Mesendoderm (in vitro differentiated cells): ENCODE measurements at regions not wholly inside any gene's neighbourhood (a gene's known extent, or its start where the extent isn't known, plus 50 kb on each side); places are given as distances from the start of the nearest gene placed in this dataset.

ENCODE experiments used
- DNase-seq: peaks from one replicate; pipeline ENCODE4 v3.0.0; 2013
- H2AK5ac ChIP-seq: 2 replicates; pipeline ENCODE4 v1.6.1; 2013; ENCODE audit warnings: low read length, inconsistent platforms
- H2BK120ac ChIP-seq: 2 replicates; pipeline ENCODE4 v1.6.1; 2013; ENCODE audit warnings: low read depth, mild to moderate bottlenecking, low read length, moderate library complexity, mixed read lengths
- H2BK15ac ChIP-seq: replicated peaks from 2 replicates; pipeline ENCODE4 v1.6.1; 2013; ENCODE audit warnings: low read depth, mild to moderate bottlenecking, moderate library complexity
- H2BK5ac ChIP-seq: 2 replicates; pipeline ENCODE4 v1.6.1; 2013; ENCODE audit warnings: low read length, inconsistent platforms
- H3K18ac ChIP-seq: 2 replicates; pipeline ENCODE4 v1.6.1; 2013; ENCODE audit warnings: mild to moderate bottlenecking, low read length, mixed read lengths
- H3K23ac ChIP-seq: one replicate; pipeline ENCODE4 v1.6.1; 2013; ENCODE audit warnings: low read length
- H3K27ac ChIP-seq: 2 replicates; pipeline ENCODE4 v1.5.1; 2013; ENCODE audit warnings: low read depth, mild to moderate bottlenecking, inconsistent platforms, low read length, moderate library complexity
- H3K27me3 ChIP-seq: 2 replicates; pipeline ENCODE4 v1.6.1; 2013; ENCODE audit warnings: low read length, control low read depth, mild to moderate bottlenecking, inconsistent platforms; ENCODE audit not compliant: insufficient read depth, poor library complexity
- H3K36me3 ChIP-seq: 2 replicates; pipeline ENCODE4 v1.6.1; 2013; ENCODE audit warnings: low read length, inconsistent platforms; ENCODE audit not compliant: control insufficient read depth, insufficient read depth
- H3K4ac ChIP-seq: one replicate; pipeline ENCODE4 v1.6.1; 2013; ENCODE audit warnings: low read depth, mild to moderate bottlenecking, low read length, moderate library complexity
- H3K4me1 ChIP-seq: 2 replicates; pipeline ENCODE4 v1.6.1; 2013; ENCODE audit warnings: low read depth, low read length, inconsistent platforms; ENCODE audit not compliant: control insufficient read depth
- H3K4me2 ChIP-seq: 2 replicates; pipeline ENCODE4 v1.6.1; 2013; ENCODE audit warnings: low read length
- H3K4me3 ChIP-seq: 2 replicates; pipeline ENCODE4 v1.5.1; 2013; ENCODE audit warnings: mild to moderate bottlenecking, low read length
- H3K56ac ChIP-seq: one replicate; pipeline ENCODE4 v1.6.1; 2013; ENCODE audit warnings: low read length
- H3K79me1 ChIP-seq: 2 replicates; pipeline ENCODE4 v1.6.1; 2013; ENCODE audit warnings: low read length, inconsistent platforms
- H3K79me2 ChIP-seq: 2 replicates; pipeline ENCODE4 v1.6.1; 2013; ENCODE audit warnings: mild to moderate bottlenecking, low read length; ENCODE audit not compliant: control insufficient read depth, insufficient read depth
- H3K9ac ChIP-seq: 2 replicates; pipeline ENCODE4 v1.6.1; 2013; ENCODE audit warnings: low read length, inconsistent platforms
- H4K5ac ChIP-seq: one replicate; pipeline ENCODE4 v1.6.1; 2013; ENCODE audit warnings: low read length
- H4K8ac ChIP-seq: one replicate; pipeline ENCODE4 v1.6.1; 2013; ENCODE audit warnings: low read depth, mild to moderate bottlenecking, control low read depth, low read length, moderate library complexity
- WGBS: extraction: QIAGEN DNeasy Blood & Tissue Kit; methylation state at CpG from one replicate; pipeline ENCODE4 v1.1.7; 2013; ENCODE audit warnings: low lambda C conversion rate, missing lambda C conversion rate; ENCODE audit not compliant: insufficient coverage; ENCODE audit errors: extremely low coverage; 5-methylcytosine and 5-hydroxymethylcytosine counted together

DNA sequence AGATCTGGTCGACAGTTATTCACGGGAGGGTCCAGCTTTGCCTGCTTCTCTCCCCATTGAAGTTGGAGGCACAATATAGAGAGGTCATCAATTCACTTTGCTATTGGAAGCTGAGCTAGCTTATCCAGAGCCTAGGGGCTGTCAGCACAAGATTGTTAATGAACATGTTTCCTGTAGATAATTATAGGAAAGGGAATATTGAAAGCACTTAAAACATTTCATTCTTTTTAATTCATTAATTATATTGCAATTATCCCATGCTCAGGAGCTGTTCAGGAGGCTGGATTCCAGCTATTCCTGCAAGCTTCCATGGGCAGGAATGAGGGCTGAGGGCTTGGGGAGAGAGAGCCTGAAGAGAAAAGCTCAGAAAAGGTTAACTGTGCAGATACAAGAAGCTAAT is 153.1 kb upstream of the BRINP1 start:
- Histone ChIP-seq H3K36me3 (no peaks in the 10 kb centered on the region), H3K9ac (no peak overlapping the region), H2BK15ac (no peak overlapping the region), H3K79me2 (no peaks in the 10 kb centered on the region), H4K8ac (no peak overlapping the region), H3K79me1 (no peaks in the 10 kb centered on the region), H3K56ac (no peak overlapping the region), H2BK120ac (no peak overlapping the region), H2BK5ac (no peak overlapping the region), H3K4ac (no peak overlapping the region), H4K5ac (no peak overlapping the region), H3K4me3 (no peak overlapping the region), H3K23ac (no peak overlapping the region), H3K27ac (no peak overlapping the region), H3K4me2 (no peak overlapping the region), H3K4me1 (no peaks in the 10 kb centered on the region), H2AK5ac (no peak overlapping the region), H3K27me3 (no peaks in the 10 kb centered on the region), H3K18ac (no peak overlapping the region)
- no CpG with 5 or more reads among the region's 2 CpGs for WGBS
- DNase-seq, result no peak

DNA sequence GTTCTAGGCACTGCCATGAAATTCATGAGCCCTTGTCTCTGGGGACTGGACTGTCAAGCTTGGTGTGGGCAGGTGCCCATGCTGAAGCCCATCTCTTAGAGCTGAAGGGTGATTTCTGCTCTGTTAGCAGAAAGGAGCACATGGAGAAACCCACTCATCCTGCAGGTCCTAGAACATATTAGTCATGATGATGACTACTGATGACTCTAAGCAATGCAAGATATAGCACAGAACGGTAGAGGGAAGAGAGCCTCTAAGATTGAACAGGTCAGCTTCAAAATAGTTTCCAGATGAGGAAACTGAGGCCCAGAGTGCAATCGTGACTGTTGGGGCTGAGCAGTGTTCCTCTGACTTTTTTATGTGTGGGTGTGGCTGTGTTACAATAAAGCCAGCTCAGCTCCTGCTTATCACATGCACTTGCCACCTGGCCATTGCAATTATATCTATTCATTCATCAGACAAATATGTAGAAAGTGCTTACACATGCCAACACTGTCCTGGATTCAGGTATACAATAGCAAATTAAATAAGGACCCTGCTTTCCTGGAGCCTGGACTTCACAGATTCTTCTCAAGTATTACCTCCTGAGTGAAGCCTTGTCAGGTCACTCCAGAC is 140.2 kb upstream of the BRINP1 start:
- no peak overlapping the region for H3K4me3 ChIP-seq
- H3K27ac ChIP-seq, result no peak overlapping the region
- H3K56ac ChIP-seq, result no peak overlapping the region
- H3K18ac ChIP-seq, result no peak overlapping the region
- WGBS, result no CpG with 5 or more reads among the region's 2 CpGs
- H2AK5ac ChIP-seq, result no peak overlapping the region
- H4K5ac ChIP-seq, result no peak overlapping the region
- H3K36me3 ChIP-seq, result no peaks in the 10 kb centered on the region
- H3K9ac ChIP-seq, result no peak overlapping the region
- H3K27me3 ChIP-seq, result no peaks in the 10 kb centered on the region
- no peak for DNase-seq
- no peaks in the 10 kb centered on the region for H3K4me1 ChIP-seq
- no peak overlapping the region for H3K4ac ChIP-seq
- no peak overlapping the region for H2BK5ac ChIP-seq
- no peak overlapping the region for H3K23ac ChIP-seq
- no peaks in the 10 kb centered on the region for H3K79me1 ChIP-seq
- no peak overlapping the region for H4K8ac ChIP-seq
- no peaks in the 10 kb centered on the region for H3K79me2 ChIP-seq
- no peak overlapping the region for H2BK120ac ChIP-seq
- no peak overlapping the region for H2BK15ac ChIP-seq
- no peak overlapping the region for H3K4me2 ChIP-seq

DNA sequence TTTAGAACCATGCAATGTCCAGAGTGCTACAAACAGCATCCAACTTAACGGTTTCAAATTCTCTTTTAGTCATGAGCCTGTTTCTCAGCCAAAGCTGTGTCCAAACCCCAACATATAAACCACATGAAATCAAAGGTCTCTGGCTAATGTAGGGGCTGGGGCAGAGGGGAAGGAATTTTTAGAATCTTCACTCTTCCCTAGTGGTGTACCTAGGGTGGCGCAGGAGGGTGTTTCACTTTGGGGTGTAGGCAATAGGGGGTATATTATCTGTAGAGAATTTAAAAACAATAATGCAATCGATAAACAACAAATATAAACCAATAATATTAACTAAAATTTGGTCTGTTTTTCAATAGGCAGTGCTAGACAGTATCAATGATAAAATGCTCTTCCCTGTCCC is 132.1 kb upstream of the BRINP1 start:
- no peak overlapping the region for H3K4me2 ChIP-seq
- no peaks in the 10 kb centered on the region for H3K79me1 ChIP-seq
- H3K18ac ChIP-seq, result no peak overlapping the region
- H3K36me3 ChIP-seq, result no peaks in the 10 kb centered on the region
- no peak for DNase-seq
- no peaks in the 10 kb centered on the region for H3K27me3 ChIP-seq
- H3K23ac ChIP-seq, result no peak overlapping the region
- no peak overlapping the region for H4K8ac ChIP-seq
- H3K79me2 ChIP-seq, result no peaks in the 10 kb centered on the region
- H3K27ac ChIP-seq, result no peak overlapping the region
- no peak overlapping the region for H2BK5ac ChIP-seq
- no peak overlapping the region for H2BK120ac ChIP-seq
- H3K56ac ChIP-seq, result no peak overlapping the region
- H3K9ac ChIP-seq, result no peak overlapping the region
- WGBS, result no CpG with 5 or more reads among the region's 3 CpGs
- H2BK15ac ChIP-seq, result no peak overlapping the region
- no peak overlapping the region for H2AK5ac ChIP-seq
- no peak overlapping the region for H4K5ac ChIP-seq
- no peak overlapping the region for H3K4me3 ChIP-seq
- no peaks in the 10 kb centered on the region for H3K4me1 ChIP-seq
- H3K4ac ChIP-seq, result no peak overlapping the region

DNA sequence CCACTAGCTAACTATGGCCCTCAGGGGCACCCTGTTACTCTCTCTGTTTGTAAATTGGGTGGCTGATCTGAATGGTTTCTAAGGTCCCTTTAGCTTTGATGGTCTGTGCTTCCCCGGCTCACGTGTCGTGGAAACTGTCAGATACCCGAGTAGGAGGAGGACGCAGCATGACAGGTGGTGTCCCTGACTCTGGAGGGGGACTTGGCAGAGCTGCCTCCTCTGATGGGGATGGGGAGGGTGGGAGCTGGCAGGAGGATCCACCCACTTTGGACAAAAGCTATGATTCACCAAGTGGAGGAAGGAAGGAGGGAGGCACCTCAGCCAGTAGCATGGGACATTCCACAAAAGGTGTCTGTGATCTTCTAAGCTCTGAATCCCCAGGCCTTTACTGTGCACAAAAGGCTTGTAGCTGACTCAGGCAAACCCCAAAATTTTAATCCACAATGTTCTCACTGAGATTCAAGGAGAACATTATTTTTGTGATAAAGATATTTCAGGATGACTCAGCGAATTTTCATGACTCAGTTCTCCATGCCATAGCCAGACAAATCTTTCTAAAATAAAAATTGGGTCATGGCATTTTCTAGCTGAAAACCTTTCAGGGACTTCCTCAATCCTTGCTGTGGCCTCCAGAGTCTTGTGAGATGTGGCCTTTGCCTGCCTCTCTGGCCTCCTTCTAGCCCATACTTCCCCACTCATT is 131.0 kb upstream of the BRINP1 start:
- Histone ChIP-seq H3K56ac (no peak overlapping the region), H3K4me1 (no peaks in the 10 kb centered on the region), H3K36me3 (no peaks in the 10 kb centered on the region), H2AK5ac (no peak overlapping the region), H3K4me2 (no peak overlapping the region), H3K23ac (no peak overlapping the region), H2BK120ac (no peak overlapping the region), H4K8ac (no peak overlapping the region), H2BK5ac (no peak overlapping the region), H3K27ac (no peak overlapping the region), H4K5ac (no peak overlapping the region), H3K18ac (peak overlapping the region; percentile 88), H3K9ac (no peak overlapping the region), H3K4me3 (no peak overlapping the region), H3K4ac (no peak overlapping the region), H3K79me1 (no peaks in the 10 kb centered on the region), H2BK15ac (no peak overlapping the region), H3K79me2 (no peaks in the 10 kb centered on the region), H3K27me3 (no peaks in the 10 kb centered on the region)
- WGBS, result no CpG with 5 or more reads among the region's 6 CpGs
- DNase-seq, result peak; percentile 36

DNA sequence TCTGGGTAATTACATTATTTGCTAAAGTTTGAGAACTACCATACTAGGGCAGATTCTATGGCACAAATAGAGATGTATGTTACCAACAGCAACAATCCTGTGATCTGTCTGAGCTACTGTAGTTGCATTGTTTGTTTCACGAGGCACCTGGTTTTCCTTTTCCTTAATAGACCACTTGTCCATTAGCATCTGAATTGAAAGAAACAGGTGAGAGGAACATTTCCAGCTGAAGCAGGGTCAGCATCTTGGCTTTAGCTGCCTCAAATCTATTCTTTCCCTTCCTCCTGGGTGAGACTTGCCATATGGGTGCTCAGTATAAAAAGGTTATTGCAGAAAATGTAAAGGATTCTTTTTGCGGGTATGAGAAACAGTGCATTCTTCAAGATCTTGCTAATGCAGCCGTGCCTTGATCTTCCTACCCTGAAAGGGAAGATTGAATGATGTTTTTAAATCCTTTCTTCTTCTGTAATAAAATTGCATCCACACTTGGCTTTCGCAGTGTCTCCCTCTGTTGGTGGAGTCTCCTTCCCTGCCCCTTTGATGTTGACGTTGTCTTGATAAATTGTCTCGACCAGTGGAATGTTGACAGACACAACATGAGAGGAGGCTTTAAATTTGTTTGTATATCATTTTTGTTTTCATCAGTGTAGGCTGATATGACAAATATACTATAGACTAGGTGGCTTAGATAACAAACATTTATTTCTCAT is 118.0 kb upstream of the BRINP1 start:
- no CpG with 5 or more reads among the region's 6 CpGs for WGBS

More for the DNA sequence above, 118.0 kb upstream of the BRINP1 start:
- no peak overlapping the region for H2BK5ac ChIP-seq
- no peak overlapping the region for H3K18ac ChIP-seq
- no peak overlapping the region for H3K4me3 ChIP-seq
- peak; percentile 37 for DNase-seq
- H3K4me2 ChIP-seq, result no peak overlapping the region
- no peaks in the 10 kb centered on the region for H3K4me1 ChIP-seq
- H2BK120ac ChIP-seq, result no peak overlapping the region
- H4K8ac ChIP-seq, result no peak overlapping the region
- no peak overlapping the region for H3K4ac ChIP-seq
- no peaks in the 10 kb centered on the region for H3K79me2 ChIP-seq
- no peaks in the 10 kb centered on the region for H3K36me3 ChIP-seq
- H2AK5ac ChIP-seq, result no peak overlapping the region
- H3K56ac ChIP-seq, result no peak overlapping the region
- no peak overlapping the region for H3K23ac ChIP-seq
- H3K27ac ChIP-seq, result no peak overlapping the region
- no peaks in the 10 kb centered on the region for H3K27me3 ChIP-seq
- H2BK15ac ChIP-seq, result no peak overlapping the region
- no peak overlapping the region for H3K9ac ChIP-seq
- H3K79me1 ChIP-seq, result no peaks in the 10 kb centered on the region
- no peak overlapping the region for H4K5ac ChIP-seq
